H1 (cell line): ENCODE measurements at regions not wholly inside any gene's neighbourhood (a gene's known extent, or its start where the extent isn't known, plus 50 kb on each side); places are given as distances from the start of the nearest gene placed in this dataset.

Experiments used
- BCL11A ChIP-seq, 2 experiments: IDR thresholded peaks; one replicate each; pipeline ENCODE4 v1.6.1; 2011; ENCODE audit warnings: low read depth in 2 of 2, low read length in 2 of 2, mild to moderate bottlenecking in 2 of 2
- CHD7 ChIP-seq: fragments of 300-600 bp; sonication (generic); IDR thresholded peaks from 2 replicates; pipeline ENCODE4 v1.7.1; 2012; ENCODE audit warnings: low read length, moderate library complexity, mild to moderate bottlenecking, inconsistent platforms; ENCODE audit not compliant: insufficient replicate concordance
- EGR1 ChIP-seq: IDR thresholded peaks from 2 replicates; pipeline ENCODE4 v1.6.1; 2011; ENCODE audit warnings: low read depth, low read length, borderline replicate concordance
- FOSL1 ChIP-seq: IDR thresholded peaks from 2 replicates; pipeline ENCODE4 v1.6.1; 2011; ENCODE audit warnings: mild to moderate bottlenecking, low read depth, low read length, moderate library complexity; ENCODE audit not compliant: insufficient read depth
- HDAC2 ChIP-seq, 2 experiments: fragments of 300-600 bp in 1 of 2; sonication (generic) in 1 of 2; IDR thresholded peaks; 2 replicates each; pipeline ENCODE4 v1.6.1; 2011 to 2012; ENCODE audit warnings: low read depth in 2 of 2, low read length in 2 of 2, mild to moderate bottlenecking in 2 of 2, moderate library complexity in 2 of 2, borderline replicate concordance in 1 of 2, inconsistent platforms in 1 of 2
- NANOG ChIP-seq: IDR thresholded peaks from 2 replicates; pipeline ENCODE4 v1.6.1; 2011; ENCODE audit warnings: low read length, low read depth, mild to moderate bottlenecking, inconsistent platforms; ENCODE audit not compliant: insufficient read depth, poor library complexity, severe bottlenecking
- PHF8 ChIP-seq: fragments of 200-600 bp; sonication (generic); conservative IDR thresholded peaks from 2 replicates; pipeline ENCODE4 v1.7.1; 2012; ENCODE audit warnings: low read depth, mild to moderate bottlenecking, inconsistent platforms, low read length, moderate library complexity
- RFX5 ChIP-seq: IDR thresholded peaks from 2 replicates; pipeline ENCODE4 v1.6.1; 2011; ENCODE audit warnings: low read depth, low read length, improper control_type of control experiment, borderline replicate concordance
- SP4 ChIP-seq: IDR thresholded peaks from 2 replicates; pipeline ENCODE4 v1.6.1; 2012; ENCODE audit warnings: low read length, inconsistent platforms
- SUZ12 ChIP-seq: fragments of 200-600 bp; sonication (generic); IDR thresholded peaks from 2 replicates; pipeline ENCODE4 v1.6.1; 2012; ENCODE audit warnings: mild to moderate bottlenecking, inconsistent platforms, low read length, moderate library complexity, mixed read lengths

GRCh38 chr9:78133751-78134150, 102.1 kb upstream of the CEP78 start (continued):
- no peak for TF ChIP-seq CHD7
- no peak for TF ChIP-seq EGR1
- TF ChIP-seq PHF8, result no peak
- TF ChIP-seq BCL11A (IDR thresholded peaks at IDR 0.05; ENCODE audit: low read depth in 2 of 2, low read length in 2 of 2), result no peak
- TF ChIP-seq HDAC2 (IDR thresholded peaks at IDR 0.05; ENCODE audit: borderline replicate concordance in 1 of 2, low read depth in 2 of 2, low read length in 2 of 2), result no peak
- TF ChIP-seq NANOG, result no peak
- no peak for TF ChIP-seq RFX5
- no peak for TF ChIP-seq SUZ12
- no peak for TF ChIP-seq SP4
- TF ChIP-seq FOSL1, result no peak
